GM21825 (cell line): ENCODE measurements at regions not wholly inside any gene's neighbourhood (a gene's known extent, or its start where the extent isn't known, plus 50 kb on each side); places are given as distances from the start of the nearest gene placed in this dataset.
"Not testable (repeated sequence)": the region's sequence is repeated elsewhere in the genome, so short reads cannot be mapped to it uniquely, and the experiment has no call there.

Experiments
- ATAC-seq: cut with Tn5 transposase; IDR thresholded peaks from one replicate; pipeline ENCODE4 v1.9.1; 2021; ENCODE audit warnings: mild to moderate bottlenecking, moderate library complexity; ENCODE audit not compliant: unreplicated experiment

GRCh38 chr13:86920961-86921360, 750.2 kb upstream of the SLITRK5 start:
- no peak for ATAC-seq

GRCh38 chr13:86922936-86923335, 748.2 kb upstream of the SLITRK5 start:
- ATAC-seq: no peak

GRCh38 chr13:86926916-86927315, 744.3 kb upstream of the SLITRK5 start:
- ATAC-seq: not testable (repeated sequence)

GRCh38 chr13:86932776-86933334, 738.3 kb upstream of the SLITRK5 start:
- ATAC-seq: no peak

- ATAC-seq: no peak
Measured at GRCh38 chr13:86933676-86934075, 737.5 kb upstream of the SLITRK5 start.

- ATAC-seq: no peak
Measured at GRCh38 chr13:86937316-86937715, 733.9 kb upstream of the SLITRK5 start.

GRCh38 chr13:86945584-86945983, 725.6 kb upstream of the SLITRK5 start:
- ATAC-seq: no peak

- no peak for ATAC-seq
Measured at GRCh38 chr13:86946734-86947133, 724.4 kb upstream of the SLITRK5 start.

- ATAC-seq: no peak
Measured at GRCh38 chr13:86954341-86954740, 716.8 kb upstream of the SLITRK5 start.

GRCh38 chr13:86960876-86961275, 710.3 kb upstream of the SLITRK5 start:
- no peak for ATAC-seq

- ATAC-seq: no peak
Measured at GRCh38 chr13:86974251-86974994, 696.7 kb upstream of the SLITRK5 start.

- ATAC-seq: no peak
Measured at GRCh38 chr13:86974995-86975328, 696.2 kb upstream of the SLITRK5 start.

- ATAC-seq: no peak
Measured at GRCh38 chr13:86976521-86977324, 694.4 kb upstream of the SLITRK5 start.

- no peak for ATAC-seq
Measured at GRCh38 chr13:86986448-86986847, 684.7 kb upstream of the SLITRK5 start.

- no peak for ATAC-seq
Measured at GRCh38 chr13:86992251-86992650, 678.9 kb upstream of the SLITRK5 start.

- ATAC-seq: no peak
Measured at GRCh38 chr13:87003265-87003664, 667.9 kb upstream of the SLITRK5 start.

GRCh38 chr13:87005511-87005910, 665.7 kb upstream of the SLITRK5 start:
- no peak for ATAC-seq

GRCh38 chr13:87035526-87035925, 635.6 kb upstream of the SLITRK5 start:
- no peak for ATAC-seq

- no peak for ATAC-seq
Measured at GRCh38 chr13:87042946-87043345, 628.2 kb upstream of the SLITRK5 start.

- no peak for ATAC-seq
Measured at GRCh38 chr13:87052731-87053130, 618.4 kb upstream of the SLITRK5 start.

GRCh38 chr13:87057807-87058520, 613.2 kb upstream of the SLITRK5 start:
- ATAC-seq: no peak
